ENCODE measurements at regions not wholly inside any gene's neighbourhood (a gene's known extent, or its start where the extent isn't known, plus 50 kb on each side); places are given as distances from the start of the nearest gene placed in this dataset.

GRCh38 chr6:166017032-166017635 is 150.5 kb downstream of the TBXT start:
- no peak for DNase-seq
- in situ Hi-C loops (cut with MboI; ENCODE audit: low sequenced_read_pairs in 4 of 4), result no loop called here
- Histone ChIP-seq H3K9me3 (peaks cover 0 to 4% (median 0%) of the 10 kb centered on the region in 3 donors), H3K27me3 (peaks cover 0 to 8% (median 0%) of the 10 kb centered on the region in 3 donors), H3K4me1 (no peaks in the 10 kb centered on the region), H3K36me3 (no peaks in the 10 kb centered on the region), H3K4me3 (no peak overlapping the region), H3K27ac (no peak overlapping the region)
- intact Hi-C loops (cut with DNase I; ENCODE audit: low total_unique reads), result no loop called here
- TF ChIP-seq POLR2A (IDR thresholded peaks at IDR 0.05), result no peak
- TF ChIP-seq, protein P1, sequence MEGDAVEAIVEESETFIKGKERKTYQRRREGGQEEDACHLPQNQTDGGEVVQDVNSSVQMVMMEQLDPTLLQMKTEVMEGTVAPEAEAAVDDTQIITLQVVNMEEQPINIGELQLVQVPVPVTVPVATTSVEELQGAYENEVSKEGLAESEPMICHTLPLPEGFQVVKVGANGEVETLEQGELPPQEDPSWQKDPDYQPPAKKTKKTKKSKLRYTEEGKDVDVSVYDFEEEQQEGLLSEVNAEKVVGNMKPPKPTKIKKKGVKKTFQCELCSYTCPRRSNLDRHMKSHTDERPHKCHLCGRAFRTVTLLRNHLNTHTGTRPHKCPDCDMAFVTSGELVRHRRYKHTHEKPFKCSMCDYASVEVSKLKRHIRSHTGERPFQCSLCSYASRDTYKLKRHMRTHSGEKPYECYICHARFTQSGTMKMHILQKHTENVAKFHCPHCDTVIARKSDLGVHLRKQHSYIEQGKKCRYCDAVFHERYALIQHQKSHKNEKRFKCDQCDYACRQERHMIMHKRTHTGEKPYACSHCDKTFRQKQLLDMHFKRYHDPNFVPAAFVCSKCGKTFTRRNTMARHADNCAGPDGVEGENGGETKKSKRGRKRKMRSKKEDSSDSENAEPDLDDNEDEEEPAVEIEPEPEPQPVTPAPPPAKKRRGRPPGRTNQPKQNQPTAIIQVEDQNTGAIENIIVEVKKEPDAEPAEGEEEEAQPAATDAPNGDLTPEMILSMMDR (IDR thresholded peaks at IDR 0.05 in 4 of 5, conservative IDR thresholded peaks at IDR 0.05 in 1 of 5), result no peak
- no peak for ATAC-seq

- no peaks in the 10 kb centered on the region for H3K36me3 ChIP-seq
- TF ChIP-seq, protein P1 (IDR thresholded peaks at IDR 0.05 in 4 of 5, conservative IDR thresholded peaks at IDR 0.05 in 1 of 5), result no peak
- TF ChIP-seq POLR2A (IDR thresholded peaks at IDR 0.05), result no peak
- H3K27ac ChIP-seq, result no peak overlapping the region
- no peaks in the 10 kb centered on the region for H3K4me1 ChIP-seq
- no peak overlapping the region for H3K4me3 ChIP-seq
- H3K9me3 ChIP-seq, result peaks cover 0 to 4% (median 0%) of the 10 kb centered on the region in 3 donors
- intact Hi-C loops (cut with DNase I; ENCODE audit: low total_unique reads) (no loop called here), in situ Hi-C loops (cut with MboI; ENCODE audit: low sequenced_read_pairs in 4 of 4) (no loop called here)
- DNase-seq, result no peak
- no peak for ATAC-seq
- H3K27me3 ChIP-seq, result peaks cover 5 to 25% (median 11%) of the 10 kb centered on the region in 3 donors
These were observed 152.7 kb downstream of the TBXT start for GRCh38 chr6:166014966-166015365.

- TF ChIP-seq, protein P1 (IDR thresholded peaks at IDR 0.05 in 4 of 5, conservative IDR thresholded peaks at IDR 0.05 in 1 of 5), result no peak
- no peak for TF ChIP-seq POLR2A (IDR thresholded peaks at IDR 0.05)
- DNase-seq, result no peak
- Histone ChIP-seq H3K36me3 (no peaks in the 10 kb centered on the region), H3K4me1 (peaks cover 8 to 28% of the 10 kb centered on the region in 2 donors), H3K4me3 (no peak overlapping the region), H3K27me3 (peaks cover 36 to 62% (median 50%) of the 10 kb centered on the region in 3 donors), H3K9me3 (no peaks in the 10 kb centered on the region), H3K27ac (no peak overlapping the region)
- intact Hi-C loops (cut with DNase I; ENCODE audit: low total_unique reads), result no loop called here
- in situ Hi-C loops (cut with MboI; ENCODE audit: low sequenced_read_pairs in 4 of 4), result no loop called here
- no peak for ATAC-seq
These were observed 157.3 kb downstream of the TBXT start for GRCh38 chr6:166010136-166010960.

DNA sequence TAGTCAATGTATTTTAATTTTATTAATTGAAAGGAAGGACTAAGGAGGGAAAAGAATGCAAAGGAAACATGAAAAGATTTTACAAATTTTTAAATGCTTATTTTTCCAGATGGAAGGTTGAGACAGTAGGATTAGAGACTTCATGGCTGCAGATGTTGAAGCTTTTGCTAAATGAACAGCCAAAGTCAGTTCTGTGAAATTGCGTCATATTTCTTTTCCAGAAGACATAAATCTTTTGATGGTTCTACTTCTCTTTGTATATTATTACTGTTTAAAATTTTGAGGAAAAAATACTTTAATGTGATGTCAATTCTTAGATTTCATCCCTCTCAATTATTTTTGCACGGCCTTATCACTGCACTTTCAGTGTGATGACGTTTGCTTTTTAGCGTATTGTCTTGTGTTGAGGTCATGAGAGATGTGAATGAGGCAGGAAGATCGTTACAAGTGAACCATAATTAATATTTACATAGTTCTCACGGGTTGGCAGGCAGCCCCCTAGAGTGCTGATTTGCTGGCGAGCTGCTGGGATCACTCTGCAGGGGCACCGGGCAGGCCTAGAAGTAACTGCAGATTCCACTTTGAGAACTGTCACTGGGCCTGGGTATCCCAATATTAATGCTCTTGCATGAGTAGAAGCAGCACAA is 158.1 kb downstream of the TBXT start:
- TF ChIP-seq POLR2A (IDR thresholded peaks at IDR 0.05), result no peak
- TF ChIP-seq, protein P1 (IDR thresholded peaks at IDR 0.05 in 4 of 5, conservative IDR thresholded peaks at IDR 0.05 in 1 of 5), result no peak
- ATAC-seq (no peak), DNase-seq (no peak)
- Histone ChIP-seq H3K9me3 (no peaks in the 10 kb centered on the region), H3K36me3 (no peaks in the 10 kb centered on the region), H3K27ac (no peak overlapping the region), H3K4me1 (peaks cover 8 to 28% of the 10 kb centered on the region in 2 donors), H3K27me3 (peaks cover 39 to 65% (median 50%) of the 10 kb centered on the region in 3 donors), H3K4me3 (peak overlapping the region in 2 of 4 donors; percentile 35 to 39)
- intact Hi-C loops (cut with DNase I; ENCODE audit: low total_unique reads), result no loop called here
- in situ Hi-C loops (cut with MboI; ENCODE audit: low sequenced_read_pairs in 4 of 4), result no loop called here

Data from gastrocnemius medialis (tissue), 4 donors.